ENCODE measurements at regions not wholly inside any gene's neighbourhood (a gene's known extent, or its start where the extent isn't known, plus 50 kb on each side); places are given as distances from the start of the nearest gene placed in this dataset.

GRCh38 chr1:4032571-4032970 lies 132.5 kb upstream of the C1orf174 start:
- TF ChIP-seq POLR2A (IDR thresholded peaks at IDR 0.05): no peak
- TF ChIP-seq CTCF (IDR thresholded peaks at IDR 0.05): no peak

All from thyroid gland (tissue), 4 donors.